ENCODE measurements at regions not wholly inside any gene's neighbourhood (a gene's known extent, or its start where the extent isn't known, plus 50 kb on each side); places are given as distances from the start of the nearest gene placed in this dataset.

GRCh38 chr10:85538601-85539000 is 828.0 kb downstream of the GRID1 start:
- intact Hi-C loops (cut with micrococcal nuclease), result no loop called here
- Mint-ChIP-seq H3K27ac (no peak overlapping the region), H3K4me3 (no peak overlapping the region), H3K27me3 (ENCODE audit: low read depth) (peaks cover 5% of the 10 kb centered on the region), H3K4me1 (ENCODE audit: low read depth) (no peaks in the 10 kb centered on the region), H3K36me3 (ENCODE audit: low read depth) (no peaks in the 10 kb centered on the region), H3K9me3 (peaks cover 4% of the 10 kb centered on the region)
- no peak for DNase-seq
- CTCF ChIA-PET, result no interaction called here

GRCh38 chr10:85542152-85542551 is 824.4 kb downstream of the GRID1 start:
- Mint-ChIP-seq H3K27me3 (ENCODE audit: low read depth) (peaks cover 5% of the 10 kb centered on the region), H3K36me3 (ENCODE audit: low read depth) (no peaks in the 10 kb centered on the region), H3K4me3 (no peak overlapping the region), H3K27ac (no peak overlapping the region), H3K9me3 (peaks cover 1% of the 10 kb centered on the region), H3K4me1 (ENCODE audit: low read depth) (no peaks in the 10 kb centered on the region)
- intact Hi-C loops (cut with micrococcal nuclease), result loop anchor here (10.0 kb wide), 1 partner anchor 593 kb away; no protein-coding TSS in a partner anchor
- DNase-seq, result no peak
- CTCF ChIA-PET, result no interaction called here

GRCh38 chr10:85542936-85543730 is 823.5 kb downstream of the GRID1 start:
- intact Hi-C loops (cut with micrococcal nuclease), result loop anchor here (10.0 kb wide), 1 partner anchor 592 kb away; no protein-coding TSS in a partner anchor
- Mint-ChIP-seq H3K27ac (no peak overlapping the region), H3K4me1 (ENCODE audit: low read depth) (no peaks in the 10 kb centered on the region), H3K4me3 (no peak overlapping the region), H3K36me3 (ENCODE audit: low read depth) (no peaks in the 10 kb centered on the region), H3K9me3 (no peaks in the 10 kb centered on the region), H3K27me3 (ENCODE audit: low read depth) (peaks cover 9% of the 10 kb centered on the region)
- no peak for DNase-seq
- CTCF ChIA-PET, result no interaction called here

GRCh38 chr10:85544956-85545355 is 821.6 kb downstream of the GRID1 start:
- intact Hi-C loops (cut with micrococcal nuclease), result loop anchor here (5.0 to 10.0 kb wide), 2 partner anchors 590 to 832 kb away; no protein-coding TSS in a partner anchor
- DNase-seq, result no peak
- Mint-ChIP-seq H3K27me3 (ENCODE audit: low read depth) (peaks cover 7% of the 10 kb centered on the region), H3K4me3 (no peak overlapping the region), H3K27ac (no peak overlapping the region), H3K4me1 (ENCODE audit: low read depth) (no peaks in the 10 kb centered on the region), H3K9me3 (no peaks in the 10 kb centered on the region), H3K36me3 (ENCODE audit: low read depth) (no peaks in the 10 kb centered on the region)
- CTCF ChIA-PET, result no interaction called here

GRCh38 chr10:85545874-85546273 is 820.7 kb downstream of the GRID1 start:
- no peak overlapping the region for H3K27ac Mint-ChIP-seq
- H3K4me1 Mint-ChIP-seq (ENCODE audit: low read depth), result no peaks in the 10 kb centered on the region
- intact Hi-C loops (cut with micrococcal nuclease), result loop anchor here (5.0 to 10.0 kb wide), 2 partner anchors 589 to 831 kb away; no protein-coding TSS in a partner anchor
- CTCF ChIA-PET, result no interaction called here
- no peak overlapping the region for H3K4me3 Mint-ChIP-seq
- no peaks in the 10 kb centered on the region for H3K9me3 Mint-ChIP-seq
- no peak for DNase-seq
- no peaks in the 10 kb centered on the region for H3K36me3 Mint-ChIP-seq (ENCODE audit: low read depth)
- H3K27me3 Mint-ChIP-seq (ENCODE audit: low read depth), result peaks cover 5% of the 10 kb centered on the region

GRCh38 chr10:85547460-85548023 is 819.1 kb downstream of the GRID1 start:
- Mint-ChIP-seq H3K4me1 (ENCODE audit: low read depth) (no peaks in the 10 kb centered on the region), H3K27me3 (ENCODE audit: low read depth) (peaks cover 5% of the 10 kb centered on the region), H3K4me3 (no peak overlapping the region), H3K27ac (no peak overlapping the region), H3K9me3 (no peaks in the 10 kb centered on the region), H3K36me3 (ENCODE audit: low read depth) (no peaks in the 10 kb centered on the region)
- intact Hi-C loops (cut with micrococcal nuclease), result loop anchor here (5.0 to 10.0 kb wide), 2 partner anchors 587 to 830 kb away; no protein-coding TSS in a partner anchor
- CTCF ChIA-PET, result no interaction called here
- no peak for DNase-seq

GRCh38 chr10:85548034-85548433 is 818.6 kb downstream of the GRID1 start:
- CTCF ChIA-PET, result no interaction called here
- intact Hi-C loops (cut with micrococcal nuclease), result loop anchor here (5.0 to 10.0 kb wide), 2 partner anchors 587 to 829 kb away; no protein-coding TSS in a partner anchor
- no peaks in the 10 kb centered on the region for H3K9me3 Mint-ChIP-seq
- no peaks in the 10 kb centered on the region for H3K36me3 Mint-ChIP-seq (ENCODE audit: low read depth)
- no peak overlapping the region for H3K27ac Mint-ChIP-seq
- peak; percentile 42 for DNase-seq
- no peaks in the 10 kb centered on the region for H3K4me1 Mint-ChIP-seq (ENCODE audit: low read depth)
- H3K27me3 Mint-ChIP-seq (ENCODE audit: low read depth), result peaks cover 5% of the 10 kb centered on the region
- no peak overlapping the region for H3K4me3 Mint-ChIP-seq
